Mucosa of descending colon (tissue), 3 donors: ENCODE measurements at regions not wholly inside any gene's neighbourhood (a gene's known extent, or its start where the extent isn't known, plus 50 kb on each side); places are given as distances from the start of the nearest gene placed in this dataset.

Source experiments
- ATAC-seq: fragments of 200-7000 bp; cut with Tn5 transposase; one replicate; pipeline ENCODE4 v1.9.1; 2020; ENCODE audit warnings: mild to moderate bottlenecking, moderate library complexity
- DNase-seq, 3 donors: peaks; one replicate each; pipeline ENCODE4 v3.0.0-alpha.2; 2020
- H3K36me3 ChIP-seq: fragments of 200-600 bp; one replicate; pipeline ENCODE4 v1.8.0; 2021; ENCODE audit warnings: low read depth, mild to moderate bottlenecking
- H3K4me1 ChIP-seq: fragments of 200-600 bp; one replicate; pipeline ENCODE4 v1.8.0; 2021; ENCODE audit warnings: low read depth, mild to moderate bottlenecking
- H3K4me3 ChIP-seq: fragments of 200-600 bp; one replicate; pipeline ENCODE4 v1.8.0; 2021; ENCODE audit warnings: mild to moderate bottlenecking
- H3K9me3 ChIP-seq: fragments of 200-600 bp; one replicate; pipeline ENCODE4 v1.8.0; 2021; ENCODE audit warnings: mild to moderate bottlenecking
- intact Hi-C, 2 donors: fragments of 100-400 bp; cut with DNase I in 1 of 2; cut with micrococcal nuclease in 1 of 2; formaldehyde crosslinking; loops; one replicate each; pipeline versions ENCODE4 v1.11.0 to v1.11.1; 2022; cut with DNase I, micrococcal nuclease
- TF ChIP-seq, protein P1 (sequence below): fragments of 200-600 bp; IDR thresholded peaks from one replicate; pipeline ENCODE4 v1.8.0; 2022; ENCODE audit warnings: antibody characterized with exemption, mild to moderate bottlenecking
- donor health status: DM: no; HTN: no; CAD: no; lungs with moderate emphysema.
- donor health status: DM: no; HTN: no; CAD: no.
- donor health status: DM: no; HTN: yes; CAD: no.

DNA sequence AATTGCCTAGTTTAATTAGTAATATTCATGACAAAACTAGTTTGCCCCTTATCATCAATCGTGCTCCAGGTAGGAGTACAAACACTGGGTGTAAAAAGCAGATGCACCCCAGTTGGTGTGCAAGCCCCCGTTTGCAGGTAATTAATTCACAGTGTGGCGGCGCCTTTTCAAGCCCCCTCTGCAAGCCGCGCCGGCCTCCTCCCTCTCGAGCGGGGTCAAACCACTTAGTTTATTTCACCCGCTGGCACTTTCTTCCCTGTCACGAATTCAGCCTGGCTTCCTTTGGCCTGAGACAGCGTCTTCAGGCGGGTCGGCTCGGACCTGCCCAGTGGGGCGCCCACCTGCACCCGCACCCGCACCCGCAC is 64.7 kb upstream of the MAPRE2 start:
- no peak for DNase-seq
- Histone ChIP-seq H3K9me3 (no peaks in the 10 kb centered on the region), H3K36me3 (no peaks in the 10 kb centered on the region), H3K4me1 (peaks cover 16% of the 10 kb centered on the region), H3K4me3 (peak overlapping the region; percentile 77)
- ATAC-seq: no peak
- TF ChIP-seq, protein P1, sequence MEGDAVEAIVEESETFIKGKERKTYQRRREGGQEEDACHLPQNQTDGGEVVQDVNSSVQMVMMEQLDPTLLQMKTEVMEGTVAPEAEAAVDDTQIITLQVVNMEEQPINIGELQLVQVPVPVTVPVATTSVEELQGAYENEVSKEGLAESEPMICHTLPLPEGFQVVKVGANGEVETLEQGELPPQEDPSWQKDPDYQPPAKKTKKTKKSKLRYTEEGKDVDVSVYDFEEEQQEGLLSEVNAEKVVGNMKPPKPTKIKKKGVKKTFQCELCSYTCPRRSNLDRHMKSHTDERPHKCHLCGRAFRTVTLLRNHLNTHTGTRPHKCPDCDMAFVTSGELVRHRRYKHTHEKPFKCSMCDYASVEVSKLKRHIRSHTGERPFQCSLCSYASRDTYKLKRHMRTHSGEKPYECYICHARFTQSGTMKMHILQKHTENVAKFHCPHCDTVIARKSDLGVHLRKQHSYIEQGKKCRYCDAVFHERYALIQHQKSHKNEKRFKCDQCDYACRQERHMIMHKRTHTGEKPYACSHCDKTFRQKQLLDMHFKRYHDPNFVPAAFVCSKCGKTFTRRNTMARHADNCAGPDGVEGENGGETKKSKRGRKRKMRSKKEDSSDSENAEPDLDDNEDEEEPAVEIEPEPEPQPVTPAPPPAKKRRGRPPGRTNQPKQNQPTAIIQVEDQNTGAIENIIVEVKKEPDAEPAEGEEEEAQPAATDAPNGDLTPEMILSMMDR: no peak
- intact Hi-C loops: no loop called here

DNA sequence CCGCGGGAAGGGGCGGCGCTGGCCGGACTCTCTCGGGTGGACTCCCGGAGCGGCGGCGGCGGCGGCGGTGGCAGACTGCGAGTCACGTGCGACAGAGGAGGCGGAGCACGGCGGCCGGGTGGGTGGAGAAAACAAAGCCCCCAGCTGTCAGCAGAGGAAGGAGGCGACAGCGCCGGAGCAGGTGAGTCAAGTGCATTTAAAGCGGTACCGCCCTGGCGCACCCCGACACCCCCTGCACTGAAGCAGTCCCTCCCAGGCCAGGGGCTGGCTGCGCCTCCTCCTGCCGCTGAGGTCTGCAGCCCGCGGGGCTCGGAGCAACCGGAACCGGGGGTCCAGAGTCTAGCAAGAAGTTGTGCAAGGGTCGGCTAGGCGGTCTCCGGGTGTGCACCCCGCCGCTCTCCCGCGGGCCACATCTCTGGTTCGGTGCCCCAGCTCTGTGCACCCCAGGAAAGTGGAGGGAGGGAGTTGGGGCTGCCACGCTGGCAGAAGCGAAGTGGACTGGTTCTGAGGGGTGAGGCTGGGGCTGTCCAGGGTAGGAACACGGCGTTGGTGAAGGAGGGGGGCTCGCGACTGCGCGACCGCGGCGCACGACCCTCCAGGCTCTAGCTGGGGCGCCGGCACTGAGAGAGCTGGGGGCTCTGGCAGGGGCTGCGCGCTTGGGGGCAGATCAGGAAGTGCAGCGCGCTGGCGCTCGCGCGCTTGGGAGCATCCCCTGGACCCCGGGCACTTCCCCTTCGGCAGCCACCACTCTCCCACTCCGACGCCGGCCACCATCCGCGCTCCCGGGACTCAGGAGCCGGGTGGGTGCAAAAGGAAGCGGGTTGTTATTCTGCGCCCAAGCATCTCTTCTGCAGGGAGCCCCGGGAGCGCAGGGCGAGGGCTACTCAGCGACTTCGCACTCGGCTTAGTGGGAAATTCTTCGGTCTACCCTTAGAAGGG is 64.0 kb upstream of the MAPRE2 start:
- TF ChIP-seq, protein P1: no peak

DNA sequence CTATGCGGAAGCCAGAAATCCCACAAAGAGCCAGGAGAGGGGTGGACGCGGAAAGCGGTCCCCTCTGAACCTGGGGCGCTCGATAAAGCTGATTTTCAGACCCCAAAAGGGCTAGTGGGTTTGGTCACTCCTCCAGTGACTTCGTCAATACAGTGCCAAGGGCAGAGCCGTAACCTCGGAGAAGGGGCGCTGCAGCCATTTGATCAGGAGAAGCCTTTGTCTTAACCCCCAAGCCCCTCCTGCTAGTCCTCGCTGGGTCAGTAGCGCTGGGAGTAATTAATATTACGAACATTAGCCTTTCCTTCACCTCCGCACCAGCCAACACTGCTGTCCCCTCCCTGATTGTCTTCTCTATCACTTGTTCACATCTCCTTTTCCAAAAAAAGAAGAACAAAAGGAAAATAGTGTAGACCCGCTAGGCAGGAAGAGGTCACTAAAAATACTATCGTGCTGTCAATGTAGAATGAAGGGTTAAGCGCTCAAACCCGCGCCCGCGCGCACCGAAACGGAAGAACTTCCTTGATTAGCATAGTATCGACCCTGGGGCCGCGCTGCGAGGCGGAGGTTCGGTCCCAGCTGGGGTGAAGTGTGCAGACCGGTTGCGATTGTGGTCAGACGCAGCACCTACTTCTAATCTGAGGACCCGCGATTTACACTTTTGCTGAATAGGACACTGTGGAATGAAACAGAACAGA is 63.2 kb upstream of the MAPRE2 start:
- Histone ChIP-seq H3K9me3 (no peaks in the 10 kb centered on the region), H3K4me1 (peaks cover 16% of the 10 kb centered on the region), H3K36me3 (no peaks in the 10 kb centered on the region), H3K4me3 (peak overlapping the region; percentile 77)
- TF ChIP-seq, protein P1: no peak
- intact Hi-C loops: no loop called here
- ATAC-seq (peak; percentile 47), DNase-seq (peak; percentile 83 to 89 (median 83))

More for the DNA sequence above, 64.0 kb upstream of the MAPRE2 start:
- peak; percentile 92 to 94 (median 94) for DNase-seq
- ATAC-seq: peak; percentile 82
- Histone ChIP-seq H3K36me3 (no peaks in the 10 kb centered on the region), H3K9me3 (no peaks in the 10 kb centered on the region), H3K4me1 (peaks cover 16% of the 10 kb centered on the region), H3K4me3 (peak overlapping the region; percentile 77)
- intact Hi-C loops: no loop called here

DNA sequence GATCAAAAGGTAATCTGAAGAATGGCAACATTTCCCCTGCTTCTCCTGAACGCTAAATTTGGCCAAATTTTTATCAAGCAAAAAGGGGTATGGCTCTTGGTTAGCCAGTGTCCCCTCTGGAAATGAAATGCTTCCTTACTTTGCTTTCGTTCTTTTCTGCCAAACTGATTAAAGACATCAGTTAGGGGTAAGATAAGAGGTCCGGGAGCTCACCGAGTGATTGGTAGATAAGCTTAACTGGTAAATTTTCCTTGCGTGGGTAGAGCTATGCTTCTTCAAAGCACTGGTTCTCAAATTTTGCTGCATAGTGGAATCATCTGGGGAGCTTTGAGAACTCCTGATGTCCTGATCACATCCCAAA is 62.7 kb upstream of the MAPRE2 start:
- Histone ChIP-seq H3K4me3 (peak overlapping the region; percentile 77), H3K4me1 (peaks cover 16% of the 10 kb centered on the region), H3K36me3 (no peaks in the 10 kb centered on the region), H3K9me3 (no peaks in the 10 kb centered on the region)
- intact Hi-C loops: no loop called here
- TF ChIP-seq, protein P1: no peak
- ATAC-seq (no peak), DNase-seq (no peak)

DNA sequence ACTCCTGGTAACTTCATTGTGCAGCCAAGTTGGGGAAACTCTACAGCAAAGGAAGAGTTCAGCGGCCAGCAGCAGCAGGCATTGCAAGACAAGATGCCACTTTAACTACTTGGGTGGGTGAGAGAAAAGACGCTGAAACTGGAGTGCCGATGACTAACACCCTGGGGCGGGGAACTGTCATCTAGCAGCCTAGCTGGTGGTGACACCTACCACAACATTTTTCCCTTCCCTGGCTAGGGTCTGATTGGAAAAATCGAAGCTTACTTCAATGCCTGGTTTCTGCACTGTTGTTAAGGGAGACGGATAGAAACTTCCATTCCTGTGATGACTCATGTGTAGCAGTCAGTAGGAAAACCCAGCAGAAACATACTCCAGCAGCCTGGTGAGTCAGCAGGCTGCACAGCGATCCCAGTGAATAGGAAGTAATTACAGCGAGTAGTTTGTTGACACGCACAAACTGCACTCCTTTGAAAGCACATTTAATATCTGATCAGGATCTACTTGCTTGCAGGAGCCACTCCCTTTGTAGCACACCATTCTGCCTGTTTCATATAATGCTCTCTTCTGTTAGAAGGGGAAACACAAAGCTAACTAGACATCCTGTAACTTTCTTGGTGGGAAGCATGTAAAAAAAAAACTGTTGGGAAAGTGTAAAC is 62.1 kb upstream of the MAPRE2 start:
- intact Hi-C loops: no loop called here
- Histone ChIP-seq H3K36me3 (no peaks in the 10 kb centered on the region), H3K4me3 (peak overlapping the region; percentile 5), H3K4me1 (peaks cover 16% of the 10 kb centered on the region), H3K9me3 (no peaks in the 10 kb centered on the region)
- DNase-seq: peak; percentile 66 to 78 (median 68)
- peak; percentile 85 for ATAC-seq
- TF ChIP-seq, protein P1: no peak
